ENCODE measurements at regions not wholly inside any gene's neighbourhood (a gene's known extent, or its start where the extent isn't known, plus 50 kb on each side); places are given as distances from the start of the nearest gene placed in this dataset.

GRCh38 chr3:115512565-115513415 is 110.5 kb upstream of the GAP43 start:
- TF ChIP-seq GATA3 (IDR thresholded peaks at IDR 0.05; ENCODE audit: low read depth, low read length) (no peak), GATA2 (IDR thresholded peaks at IDR 0.05; ENCODE audit: low read depth, low read length) (no peak)

Measured in SH-SY5Y (cell line).